ENCODE measurements at regions not wholly inside any gene's neighbourhood (a gene's known extent, or its start where the extent isn't known, plus 50 kb on each side); places are given as distances from the start of the nearest gene placed in this dataset.
A peak's percentile ranks its signal among the peaks of the same experiment; 100 is the strongest.

GRCh38 chr13:73772449-73773167 is 361.6 kb downstream of the KLF12 start:
- TF ChIP-seq, protein P1, sequence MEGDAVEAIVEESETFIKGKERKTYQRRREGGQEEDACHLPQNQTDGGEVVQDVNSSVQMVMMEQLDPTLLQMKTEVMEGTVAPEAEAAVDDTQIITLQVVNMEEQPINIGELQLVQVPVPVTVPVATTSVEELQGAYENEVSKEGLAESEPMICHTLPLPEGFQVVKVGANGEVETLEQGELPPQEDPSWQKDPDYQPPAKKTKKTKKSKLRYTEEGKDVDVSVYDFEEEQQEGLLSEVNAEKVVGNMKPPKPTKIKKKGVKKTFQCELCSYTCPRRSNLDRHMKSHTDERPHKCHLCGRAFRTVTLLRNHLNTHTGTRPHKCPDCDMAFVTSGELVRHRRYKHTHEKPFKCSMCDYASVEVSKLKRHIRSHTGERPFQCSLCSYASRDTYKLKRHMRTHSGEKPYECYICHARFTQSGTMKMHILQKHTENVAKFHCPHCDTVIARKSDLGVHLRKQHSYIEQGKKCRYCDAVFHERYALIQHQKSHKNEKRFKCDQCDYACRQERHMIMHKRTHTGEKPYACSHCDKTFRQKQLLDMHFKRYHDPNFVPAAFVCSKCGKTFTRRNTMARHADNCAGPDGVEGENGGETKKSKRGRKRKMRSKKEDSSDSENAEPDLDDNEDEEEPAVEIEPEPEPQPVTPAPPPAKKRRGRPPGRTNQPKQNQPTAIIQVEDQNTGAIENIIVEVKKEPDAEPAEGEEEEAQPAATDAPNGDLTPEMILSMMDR (IDR thresholded peaks at IDR 0.05; ENCODE audit: low read length, missing control alignments): no peak
- DNase-seq (ENCODE audit: low read depth): no peak
- no peak overlapping the region for H3K4me3 ChIP-seq (replicated peaks; ENCODE audit: low read depth, low read length)

DNA sequence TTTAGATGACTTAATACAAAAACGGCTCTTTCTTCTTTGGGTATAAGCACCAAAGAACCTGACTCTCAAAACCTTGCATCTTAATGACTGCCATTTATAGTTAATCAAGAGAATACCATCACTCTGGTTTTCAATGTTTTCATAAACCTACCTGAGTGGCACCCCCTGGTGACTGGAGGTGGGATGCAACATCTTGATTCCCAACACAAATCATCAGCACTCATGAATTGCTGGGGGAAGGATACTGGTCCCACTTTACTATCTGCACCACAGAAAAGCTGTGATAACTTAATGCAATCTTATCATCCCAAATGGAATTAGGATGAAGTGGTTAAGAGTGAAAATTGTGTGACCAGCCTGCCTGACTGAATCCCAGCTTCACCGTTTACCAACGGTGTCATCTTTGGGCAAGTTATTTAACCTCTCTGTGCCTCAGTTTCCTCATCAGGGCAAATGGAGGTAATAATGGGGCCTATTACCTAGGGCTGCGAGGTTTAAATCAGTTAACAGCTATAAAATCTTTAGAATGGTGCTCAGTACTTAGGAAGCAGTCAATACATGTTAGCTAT is 366.4 kb downstream of the KLF12 start:
- H3K4me3 ChIP-seq (replicated peaks; ENCODE audit: low read depth, low read length): no peak overlapping the region
- no peak for DNase-seq (ENCODE audit: low read depth)
- TF ChIP-seq, protein P1 (IDR thresholded peaks at IDR 0.05; ENCODE audit: low read length, missing control alignments): peak; percentile 47

- TF ChIP-seq, protein P1 (IDR thresholded peaks at IDR 0.05; ENCODE audit: low read length, missing control alignments): no peak
- no peak for DNase-seq (ENCODE audit: low read depth)
- no peak overlapping the region for H3K4me3 ChIP-seq (replicated peaks; ENCODE audit: low read depth, low read length)
Observed at GRCh38 chr13:73767191-73767741, 366.9 kb downstream of the KLF12 start.

DNA sequence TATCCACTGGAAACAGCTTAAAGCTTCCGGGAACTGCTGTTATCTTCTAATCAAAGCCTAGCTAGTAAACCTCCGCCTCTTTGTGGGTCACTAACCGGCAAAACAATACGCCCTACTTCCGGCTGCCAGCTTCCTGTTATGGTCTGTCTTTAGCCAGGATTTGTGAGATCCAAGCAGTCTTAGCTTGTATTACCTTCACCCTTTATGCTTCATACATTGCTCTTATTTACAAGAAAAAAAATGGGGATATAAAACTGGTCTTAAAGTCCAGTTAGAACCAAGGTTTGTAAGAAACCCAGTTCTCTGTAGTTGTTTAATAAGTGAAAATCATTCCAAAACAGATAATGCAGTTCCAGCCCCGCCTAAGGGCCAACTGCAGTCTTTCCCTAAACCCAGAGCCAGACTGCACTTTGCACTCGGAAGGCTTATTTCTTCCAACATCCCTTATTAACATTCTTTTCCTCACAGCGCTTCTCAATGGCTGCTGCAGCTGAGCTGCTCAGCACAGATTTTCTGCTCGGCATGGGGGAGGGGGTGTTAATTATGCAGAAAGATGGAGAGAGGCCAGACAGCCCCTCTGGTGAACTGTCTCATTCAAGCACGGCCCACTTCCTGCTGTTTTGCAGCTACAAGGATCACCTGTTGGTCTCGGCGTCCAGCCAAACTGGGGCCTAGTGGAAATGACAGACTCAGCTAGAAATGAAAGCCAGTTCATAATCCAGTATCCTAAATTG is 368.4 kb downstream of the KLF12 start:
- peak overlapping the region; percentile 4 for H3K4me3 ChIP-seq (replicated peaks; ENCODE audit: low read depth, low read length)
- TF ChIP-seq, protein P1 (IDR thresholded peaks at IDR 0.05; ENCODE audit: low read length, missing control alignments): no peak
- peak; percentile 92 for DNase-seq (ENCODE audit: low read depth)

GRCh38 chr13:73759434-73759833 is 374.8 kb downstream of the KLF12 start:
- TF ChIP-seq, protein P1 (IDR thresholded peaks at IDR 0.05; ENCODE audit: low read length, missing control alignments): no peak
- no peak for DNase-seq (ENCODE audit: low read depth)
- H3K4me3 ChIP-seq (replicated peaks; ENCODE audit: low read depth, low read length): no peak overlapping the region

- TF ChIP-seq, protein P1 (IDR thresholded peaks at IDR 0.05; ENCODE audit: low read length, missing control alignments): no peak
- no peak for DNase-seq (ENCODE audit: low read depth)
- no peak overlapping the region for H3K4me3 ChIP-seq (replicated peaks; ENCODE audit: low read depth, low read length)
Observed at GRCh38 chr13:73757481-73758233, 376.5 kb downstream of the KLF12 start.

Measured in fibroblast of pulmonary artery (primary cell).